SKM-1 (cell line): ENCODE measurements at regions not wholly inside any gene's neighbourhood (a gene's known extent, or its start where the extent isn't known, plus 50 kb on each side); places are given as distances from the start of the nearest gene placed in this dataset.

Source experiments
- DNase-seq: peaks from one replicate; lab custom pipeline; 2025; ENCODE audit not compliant: unreplicated experiment; lab: John Stamatoyannopoulos, UW

DNA sequence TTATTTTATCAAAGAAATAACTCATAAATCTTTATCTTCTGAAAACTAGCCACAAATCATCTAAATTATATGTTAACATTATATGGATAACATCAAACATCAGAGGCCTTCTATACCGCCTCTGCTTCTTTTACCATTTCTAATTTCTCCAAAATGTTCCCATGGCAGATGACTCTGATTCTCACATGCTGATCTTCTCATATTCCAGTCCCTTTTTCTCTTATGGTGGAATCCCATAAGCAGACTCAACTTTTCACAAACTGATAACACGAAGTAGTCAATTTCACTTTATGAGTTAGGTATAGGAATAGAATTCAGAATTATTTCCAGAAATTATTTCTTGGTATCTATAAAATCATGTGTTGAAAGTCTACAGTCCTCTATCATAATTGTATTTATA lies 212.3 kb downstream of the ENC1 start:
- no peak for DNase-seq

DNA sequence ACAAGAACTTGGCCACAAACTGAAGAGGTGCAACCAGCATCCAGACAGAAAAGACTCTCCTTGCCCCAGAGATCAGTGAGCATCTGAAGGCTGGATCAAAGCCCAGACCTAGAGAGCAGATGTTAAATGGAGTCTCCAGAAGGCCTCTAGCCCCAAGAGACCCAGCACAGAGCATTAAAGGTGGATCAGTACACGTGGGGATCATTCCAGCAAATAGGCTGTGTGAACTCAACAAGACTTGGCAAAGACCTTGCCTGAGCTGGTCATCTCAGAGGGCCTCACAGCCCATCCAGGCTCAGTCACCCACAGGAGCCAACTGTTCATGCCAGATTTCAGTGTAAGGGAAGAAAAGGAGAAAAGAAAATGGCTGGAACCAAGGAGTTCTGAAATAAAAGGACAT lies 214.0 kb downstream of the ENC1 start:
- no peak for DNase-seq

DNA sequence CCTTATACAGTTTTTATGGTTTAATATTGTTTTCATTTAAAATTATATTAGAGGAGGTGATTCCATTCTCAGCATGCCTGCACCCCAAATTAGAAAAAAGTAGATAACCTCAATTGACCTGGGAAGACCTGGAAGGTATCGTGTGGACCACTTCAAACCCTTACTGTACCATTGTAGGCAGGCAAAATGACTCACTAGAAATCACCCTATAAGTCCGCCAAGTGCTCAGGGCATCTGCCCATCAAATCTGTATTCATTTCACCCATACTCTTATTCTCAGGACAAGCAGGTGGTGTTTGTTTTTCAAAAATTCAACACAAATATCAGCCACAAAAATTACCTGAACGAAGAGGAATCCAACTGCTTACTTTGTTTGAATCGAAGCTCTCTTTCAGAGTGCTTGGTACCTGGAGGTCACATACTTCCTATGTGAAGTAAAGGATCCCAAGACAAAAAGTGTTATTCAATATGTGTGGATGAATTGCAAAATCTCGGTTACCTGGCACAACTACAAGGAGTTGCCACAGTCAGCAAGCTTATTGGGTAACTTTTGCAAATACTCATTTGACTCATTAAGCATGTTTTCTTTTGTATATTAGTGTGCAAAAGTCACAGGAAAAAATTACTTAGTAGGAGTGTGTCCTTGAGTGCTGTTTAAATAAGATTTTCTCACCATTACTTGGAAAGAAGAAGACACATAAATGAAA lies 216.2 kb downstream of the ENC1 start:
- DNase-seq: no peak

DNA sequence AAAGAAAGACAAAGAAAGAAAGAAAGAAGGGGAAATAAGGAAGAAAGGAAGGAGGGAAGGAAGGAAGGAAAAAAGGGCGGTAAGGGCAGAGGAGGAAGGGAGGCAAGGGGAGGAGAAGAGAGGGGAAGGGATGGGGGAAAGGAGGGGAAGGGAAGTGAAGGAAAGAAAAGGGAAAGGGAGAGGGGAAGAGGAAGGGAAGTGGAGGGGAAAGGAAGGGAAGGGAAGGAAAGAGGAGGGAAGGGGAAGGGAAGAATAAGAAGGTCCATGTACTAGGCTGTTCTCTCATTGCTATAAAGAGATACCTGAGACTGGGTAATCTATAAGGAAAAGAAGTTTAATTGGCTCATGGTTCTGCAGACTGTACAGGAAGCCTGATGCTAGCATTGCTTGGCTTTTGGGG lies 217.1 kb downstream of the ENC1 start:
- no peak for DNase-seq

DNA sequence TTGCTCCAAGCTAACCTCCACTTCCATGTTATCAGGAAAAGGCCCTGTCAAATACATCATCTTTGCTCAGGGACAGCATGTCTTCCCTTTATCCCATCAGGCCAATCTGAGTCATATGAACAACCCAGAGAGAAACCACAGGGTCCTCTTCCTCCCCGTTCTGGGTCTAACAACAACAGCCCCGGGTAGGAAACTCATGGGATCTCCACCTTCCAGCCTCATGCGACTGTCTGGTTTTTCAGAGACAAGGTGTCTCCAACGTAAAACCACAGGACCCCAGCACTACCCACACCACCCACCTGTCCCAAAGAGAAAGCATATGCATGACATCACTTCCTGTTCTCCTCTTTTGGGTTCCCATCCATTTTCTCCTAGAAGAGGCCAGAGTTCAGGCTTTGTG lies 217.9 kb downstream of the ENC1 start:
- DNase-seq: no peak

DNA sequence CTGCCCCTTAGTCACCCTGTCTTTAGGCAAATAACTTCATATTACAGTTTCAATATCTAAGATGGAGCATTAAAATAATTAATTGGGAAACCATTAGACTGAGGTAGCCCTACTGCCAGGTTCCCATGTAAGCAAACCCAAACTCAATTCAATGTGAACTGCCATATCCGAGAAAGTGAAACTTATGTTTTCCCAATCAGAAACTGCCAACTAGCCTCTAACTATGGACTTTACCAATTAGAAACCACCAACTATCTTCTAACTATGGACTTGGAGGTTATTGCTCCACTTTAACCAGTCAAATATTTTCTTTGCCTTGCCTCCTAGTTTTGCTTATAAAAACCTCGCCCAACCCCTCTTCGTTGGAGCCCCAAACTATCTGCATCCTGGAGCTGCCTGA lies 218.5 kb downstream of the ENC1 start:
- no peak for DNase-seq

DNA sequence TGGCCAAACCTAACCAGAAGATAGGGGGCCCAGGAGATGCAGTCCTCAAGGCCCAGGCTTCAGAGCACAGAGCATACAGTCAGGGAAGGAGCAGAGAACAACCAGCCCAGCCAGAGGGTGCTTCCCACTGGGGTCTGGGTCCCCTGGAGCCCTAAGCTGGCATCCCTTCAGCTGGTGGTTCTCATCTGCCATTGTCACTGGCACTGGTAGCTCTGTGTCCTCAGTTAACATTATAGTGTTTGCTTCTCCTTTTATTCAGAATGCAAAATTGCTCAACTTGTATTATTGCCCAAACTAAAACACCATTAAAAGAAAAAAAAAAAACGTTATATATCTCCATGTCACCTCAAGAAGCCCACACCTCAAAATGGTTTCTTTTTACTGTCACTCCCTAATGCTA lies 219.2 kb downstream of the ENC1 start:
- no peak for DNase-seq

DNA sequence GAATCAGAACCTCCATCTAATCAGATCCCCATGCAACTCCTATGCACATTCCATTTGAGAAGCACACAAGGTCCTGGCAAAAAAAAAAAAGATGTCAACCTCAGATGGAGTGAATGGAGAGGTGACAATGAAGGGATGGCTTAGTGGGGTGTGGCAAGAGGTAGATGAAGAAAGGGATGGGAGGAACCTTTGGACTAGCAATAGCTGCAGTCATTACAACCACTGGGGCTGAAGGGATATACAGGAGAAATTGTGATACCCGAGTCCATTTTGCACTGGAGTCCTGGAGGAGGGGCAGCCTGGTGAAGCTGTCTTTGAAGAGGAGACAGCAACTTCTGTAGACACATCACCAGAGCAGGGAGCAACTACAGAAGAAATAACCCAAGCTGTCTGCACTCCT lies 219.6 kb downstream of the ENC1 start:
- DNase-seq: no peak

DNA sequence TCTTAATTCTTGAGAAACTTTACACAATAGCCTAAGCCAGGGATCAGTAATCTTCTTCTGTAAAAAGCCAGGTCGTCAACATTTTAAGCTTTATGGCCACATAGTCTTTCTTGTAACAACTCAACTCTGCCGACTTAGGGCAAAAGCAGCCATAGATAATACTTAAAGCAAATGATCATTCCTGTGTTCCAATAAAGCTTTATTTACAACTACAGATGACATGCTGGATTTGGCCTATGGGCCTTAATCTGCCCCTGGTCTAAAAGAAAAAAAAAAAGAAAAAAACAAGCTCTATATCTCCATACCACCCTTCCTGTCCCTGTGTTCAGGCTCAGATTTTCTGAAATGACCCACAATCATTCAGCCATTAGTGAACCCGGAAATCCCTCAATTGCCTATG lies 220.3 kb downstream of the ENC1 start:
- DNase-seq: no peak

DNA sequence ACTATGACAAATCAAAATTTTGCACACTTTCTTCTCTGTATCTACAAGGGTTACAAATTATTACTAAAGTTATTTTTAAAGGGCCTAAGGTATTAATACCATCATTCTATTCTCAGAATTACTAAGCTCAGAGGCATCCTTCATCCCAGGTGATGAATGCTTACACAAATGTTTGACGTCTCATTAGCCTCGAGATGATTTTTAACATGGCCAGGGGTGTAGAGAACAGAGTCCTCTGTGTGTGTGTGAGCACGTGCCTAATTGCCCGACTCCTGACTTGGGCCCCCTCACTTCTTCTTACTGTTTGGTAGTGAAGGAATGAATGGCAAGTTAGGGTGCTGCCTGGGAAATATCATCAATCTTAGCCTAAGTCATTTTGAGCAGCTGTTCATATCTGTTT lies 221.1 kb downstream of the ENC1 start:
- DNase-seq: no peak

DNA sequence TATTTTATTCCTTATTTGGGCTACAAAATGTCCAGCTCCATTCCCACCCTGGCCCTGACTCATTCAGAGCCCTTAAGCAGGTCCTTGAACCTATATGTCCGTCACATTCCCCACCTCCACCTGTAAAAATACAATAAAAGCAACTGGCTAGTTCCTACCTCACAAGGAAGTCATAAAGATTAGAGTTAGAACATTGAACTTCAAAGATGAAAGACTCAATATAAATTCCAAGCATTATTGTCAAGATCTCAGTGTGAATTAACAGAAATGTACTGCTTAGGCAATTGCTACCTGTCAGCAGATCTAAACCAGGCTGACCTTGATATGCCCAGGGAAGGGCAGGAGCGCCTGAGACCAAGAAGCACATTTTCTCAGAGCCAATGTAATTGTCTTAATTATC lies 221.8 kb downstream of the ENC1 start:
- no peak for DNase-seq

DNA sequence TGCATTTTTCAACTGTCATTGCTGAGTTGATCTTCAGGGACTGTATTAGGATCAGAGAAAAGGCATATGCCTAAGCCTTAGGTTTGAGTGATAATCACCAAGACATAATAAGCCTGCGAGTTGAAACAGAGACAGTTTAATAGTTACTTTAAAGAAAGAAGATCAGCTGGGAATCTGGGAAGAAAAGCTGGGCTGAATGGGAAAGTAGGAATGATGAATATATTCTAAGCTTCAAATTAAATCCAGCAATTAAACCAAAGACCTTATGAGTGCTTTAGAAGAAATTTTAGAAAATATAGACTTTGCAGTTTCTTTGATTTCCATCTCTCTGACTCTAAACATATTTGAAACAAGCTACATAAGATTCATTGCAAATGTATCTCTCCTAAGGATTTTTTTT lies 222.3 kb downstream of the ENC1 start:
- DNase-seq: no peak

DNA sequence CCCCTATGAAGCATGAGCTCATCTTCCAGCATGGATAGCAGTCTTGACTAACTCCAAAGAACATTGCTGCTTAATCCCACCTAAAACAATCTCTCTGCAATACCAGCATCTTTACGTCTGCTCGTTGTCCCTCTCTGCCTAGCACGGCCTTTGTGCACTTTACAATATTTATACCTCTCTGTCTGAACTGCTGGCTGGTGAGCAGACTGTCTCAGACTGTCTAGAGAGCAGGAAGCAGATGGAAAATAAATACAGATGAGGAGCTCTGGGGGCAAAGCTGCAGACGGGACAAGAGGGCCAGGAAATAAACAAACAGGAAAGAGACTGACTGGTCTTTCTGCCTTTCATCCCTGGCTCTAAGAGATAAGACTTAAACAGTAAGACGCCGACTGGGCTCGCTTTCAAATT lies 224.8 kb downstream of the ENC1 start:
- no peak for DNase-seq

DNA sequence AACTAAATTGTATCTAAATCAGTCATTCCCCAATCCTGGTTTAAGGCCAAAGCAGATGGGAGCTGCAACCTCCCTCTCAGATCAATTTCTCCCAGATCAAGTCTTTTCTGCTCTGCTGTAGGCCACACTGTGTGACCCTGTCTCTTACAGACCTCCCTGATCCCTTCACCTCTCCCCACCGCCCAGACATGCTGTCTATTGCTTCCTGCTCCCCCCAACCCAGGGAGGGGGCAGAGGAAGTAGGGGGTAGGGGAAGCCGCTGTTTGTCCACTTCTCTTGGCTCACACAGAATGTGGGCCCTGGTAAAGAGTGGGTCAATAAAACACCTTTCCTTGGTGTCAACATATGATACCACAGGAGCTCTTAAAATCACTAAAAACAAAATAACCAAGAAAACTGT lies 226.3 kb downstream of the ENC1 start:
- no peak for DNase-seq

DNA sequence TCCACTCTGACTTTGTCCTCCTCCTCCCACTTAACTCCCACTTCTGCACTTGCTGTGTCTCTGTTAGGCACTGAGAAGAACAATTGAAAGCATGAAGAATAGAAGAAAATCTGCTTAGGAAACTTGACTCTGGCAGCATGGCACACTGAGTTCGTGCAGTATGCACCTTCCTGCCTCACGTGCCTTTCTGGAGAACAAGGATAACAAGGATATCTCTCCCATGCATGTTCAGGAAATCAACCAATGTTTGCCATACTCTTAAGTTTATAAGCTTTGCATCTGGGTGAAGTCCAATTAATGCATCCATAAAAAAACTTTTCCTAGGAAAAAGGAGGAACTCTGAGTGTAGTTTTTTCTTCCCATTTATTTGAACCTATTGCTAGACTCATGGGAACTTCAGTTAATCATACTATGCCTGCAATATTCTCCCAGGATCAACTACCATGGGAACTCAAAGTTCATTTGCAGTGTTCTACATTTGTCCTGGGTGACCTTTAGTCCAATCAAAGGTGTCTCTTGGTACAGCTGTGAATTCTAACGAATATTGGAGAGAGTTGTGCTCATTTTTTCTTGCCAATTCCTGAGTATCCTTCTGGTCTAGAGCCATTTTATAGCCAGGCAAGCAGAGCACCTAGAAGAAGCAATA lies 227.0 kb downstream of the ENC1 start:
- no peak for DNase-seq

DNA sequence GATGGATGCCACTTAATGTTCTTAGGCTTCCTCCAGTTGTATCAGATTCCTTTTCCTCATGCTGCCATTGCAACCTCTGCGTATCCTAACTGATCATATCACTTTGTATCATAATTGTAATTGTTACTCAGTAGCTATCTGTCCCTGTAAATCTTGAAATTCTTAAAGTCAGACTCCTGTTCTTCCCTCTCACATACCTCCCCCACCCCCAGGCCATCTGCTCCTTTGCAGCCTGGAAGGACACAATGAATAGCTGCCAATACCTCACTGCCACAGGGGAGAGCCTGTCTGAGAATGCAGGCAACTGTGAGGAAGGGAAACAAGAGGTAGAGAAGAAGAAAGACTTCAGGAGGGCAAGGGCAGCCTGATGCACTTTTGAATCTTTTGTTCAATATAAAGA lies 228.5 kb downstream of the ENC1 start:
- DNase-seq: no peak

DNA sequence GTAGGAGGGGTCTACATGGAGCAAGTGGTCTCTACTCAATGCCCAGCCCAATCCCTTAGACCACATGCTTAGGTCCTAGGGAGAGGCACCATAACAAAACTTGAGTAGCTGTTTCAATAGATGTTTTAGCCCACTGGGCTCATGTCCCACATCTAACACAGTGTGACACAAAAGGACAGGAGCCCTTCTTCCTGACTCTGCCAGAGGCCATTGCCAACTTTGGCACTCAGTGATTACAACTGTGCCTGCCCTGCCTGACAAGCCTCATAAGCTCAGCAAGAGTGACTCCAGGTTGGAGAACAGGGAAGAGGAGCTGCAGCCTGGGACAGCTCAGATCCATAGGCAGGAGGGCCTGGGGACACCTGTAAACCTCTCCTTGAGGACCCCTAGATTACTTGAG lies 230.8 kb downstream of the ENC1 start:
- no peak for DNase-seq

DNA sequence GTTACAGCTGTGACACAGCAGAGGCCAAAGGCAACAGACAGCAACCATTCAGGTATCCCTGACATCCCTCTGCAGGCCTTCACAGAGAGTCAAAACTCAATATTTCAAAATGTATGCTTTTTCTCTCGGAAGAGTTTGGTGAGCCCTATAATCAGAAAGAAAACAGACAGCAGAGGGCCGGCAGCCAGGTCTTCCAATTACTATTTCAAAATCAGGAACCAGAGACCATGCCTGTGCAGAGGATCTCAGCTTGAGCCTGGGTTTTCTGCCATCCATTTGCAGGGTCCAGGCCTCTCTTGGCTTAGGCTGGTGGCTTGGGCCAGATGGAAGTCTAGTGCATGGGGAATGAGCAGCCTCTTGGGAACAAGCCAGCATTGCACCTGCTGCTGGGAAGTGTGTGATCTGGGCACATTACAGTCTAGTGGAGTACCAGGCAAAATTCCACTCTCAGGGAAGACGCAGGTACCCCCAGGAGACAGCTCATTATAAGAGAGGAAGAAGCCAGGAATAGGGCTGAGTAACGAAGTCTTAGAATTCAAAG lies 231.3 kb downstream of the ENC1 start:
- DNase-seq: no peak

DNA sequence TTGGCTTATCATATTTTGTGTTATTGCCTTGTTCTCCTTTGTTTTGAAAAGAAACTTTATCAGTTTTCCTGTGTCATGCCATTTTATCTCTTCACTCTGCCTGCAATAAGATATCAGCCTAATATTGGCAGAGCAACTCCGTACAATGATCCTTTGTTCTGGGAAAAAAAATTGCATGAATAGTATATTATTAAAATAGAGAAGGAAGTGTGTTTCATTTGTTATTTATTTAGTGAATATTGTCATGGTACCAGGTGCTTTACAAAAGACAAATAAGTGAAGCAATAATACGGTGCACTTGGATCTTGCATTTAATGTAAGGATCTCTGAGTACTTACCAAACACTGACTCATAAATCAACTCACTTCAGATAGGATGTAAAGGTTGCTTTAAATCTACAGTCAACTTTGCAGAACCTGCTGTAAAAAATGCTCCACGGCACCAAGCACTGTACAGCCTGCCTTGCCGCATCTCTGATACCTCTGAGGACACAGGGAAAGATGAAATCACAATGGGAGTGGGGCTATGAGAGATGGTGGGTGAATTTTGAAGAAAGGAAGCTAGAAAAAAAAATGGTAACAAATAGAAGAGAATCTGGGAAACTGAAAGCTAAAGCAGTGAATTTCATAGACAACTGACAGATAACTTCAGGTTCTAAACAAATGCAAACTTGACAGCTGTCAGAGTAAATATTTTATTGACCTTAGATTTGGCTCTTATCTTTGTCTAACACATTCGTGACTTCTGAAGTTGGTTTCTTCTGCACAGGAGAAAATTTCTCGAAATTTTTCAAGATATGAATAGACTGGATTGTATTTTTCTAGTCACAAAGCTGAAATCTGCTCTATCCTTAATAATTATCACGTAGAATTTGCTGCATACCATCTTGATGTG lies 232.1 kb downstream of the ENC1 start:
- DNase-seq: no peak

DNA sequence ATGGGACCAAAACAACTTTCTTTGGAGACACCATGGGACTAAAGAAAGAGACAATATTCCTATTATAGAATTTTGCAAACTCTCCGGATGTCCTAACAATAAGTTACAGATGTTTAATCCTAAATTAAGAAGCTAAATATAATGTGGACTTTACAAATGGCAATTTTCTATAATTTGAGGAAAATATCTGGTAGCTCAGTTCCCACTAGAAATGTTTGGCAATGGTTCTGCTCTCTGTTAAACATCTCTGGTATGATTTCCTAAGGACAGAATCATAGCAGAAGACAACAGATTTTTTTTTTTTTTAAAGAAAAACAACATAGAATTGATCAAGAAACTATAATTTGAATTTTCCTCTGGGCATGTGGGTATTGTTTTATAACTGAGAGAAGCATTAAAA lies 232.8 kb downstream of the ENC1 start:
- no peak for DNase-seq

DNA sequence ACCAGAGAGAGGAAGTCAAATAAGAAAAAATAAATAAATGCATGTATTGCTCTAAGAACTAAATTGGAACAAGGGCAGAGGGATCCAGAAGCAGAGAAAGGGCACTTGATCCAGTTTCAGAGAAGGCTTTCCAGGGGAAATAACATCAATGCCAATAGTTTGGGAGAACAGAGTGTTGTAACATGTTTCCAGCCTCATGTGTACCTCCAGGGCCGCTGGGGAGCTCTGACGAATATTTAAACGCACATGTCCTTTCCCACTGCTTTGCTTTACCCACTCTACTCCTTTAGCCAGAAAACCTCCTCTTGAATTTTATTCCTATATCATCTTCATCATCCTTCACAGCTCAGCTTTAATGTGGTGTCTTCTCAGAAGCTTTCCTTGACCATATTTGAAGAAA lies 233.7 kb downstream of the ENC1 start:
- DNase-seq: no peak

DNA sequence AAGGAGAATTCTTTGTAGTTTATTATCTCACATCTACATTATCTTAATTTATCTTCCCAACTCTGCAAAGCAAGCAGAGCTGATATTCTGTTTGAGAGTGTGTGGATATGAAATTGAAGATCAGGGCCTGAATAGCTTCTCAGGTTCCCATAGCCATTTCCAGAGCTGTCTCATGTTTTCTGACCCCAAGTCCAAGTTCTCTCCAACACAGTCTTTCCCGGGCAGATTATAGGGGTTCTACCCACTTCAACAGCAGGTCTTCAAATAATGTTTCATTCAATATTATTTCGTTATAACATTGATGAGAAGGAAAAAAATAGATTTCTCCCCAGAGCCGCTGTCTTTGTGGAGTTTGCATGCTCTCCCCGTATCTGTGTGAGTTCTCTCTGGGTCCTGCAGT lies 234.9 kb downstream of the ENC1 start:
- no peak for DNase-seq
